Activated CD8-positive, alpha-beta T cell treated with anti-CD3 and anti-CD28 coated beads for 36 hours (primary cell): ENCODE measurements at regions not wholly inside any gene's neighbourhood (a gene's known extent, or its start where the extent isn't known, plus 50 kb on each side); places are given as distances from the start of the nearest gene placed in this dataset.

ENCODE experiments used
- ATAC-seq: fragments of 200-7000 bp; cut with Tn5 transposase; one replicate; pipeline ENCODE4 v1.10.0; 2021; ENCODE audit warnings: mild to moderate bottlenecking, moderate library complexity
- CTCF ChIA-PET: fragments of 350-600 bp; sonication (Branson Sonifier 250); formaldehyde crosslinking; loops from one replicate; lab custom pipeline; 2021; ENCODE audit warnings: antibody characterized with exemption; lab: Charles Lee
- POLR2A ChIA-PET: fragments of 350-600 bp; sonication (Branson Sonifier 250); formaldehyde crosslinking; loops from one replicate; lab custom pipeline; 2021; ENCODE audit warnings: antibody characterized with exemption; lab: Charles Lee
- DNase-seq: peaks from one replicate; pipeline ENCODE4 v3.0.0-alpha.2; 2020
- H3K27ac Mint-ChIP-seq: one replicate; pipeline ENCODE4 v1.8.0; 2021; ENCODE audit warnings: mild to moderate bottlenecking, mixed read lengths
- H3K27me3 Mint-ChIP-seq: one replicate; pipeline ENCODE4 v1.8.0; 2021; ENCODE audit warnings: mixed read lengths
- H3K36me3 Mint-ChIP-seq: one replicate; pipeline ENCODE4 v1.8.0; 2021; ENCODE audit warnings: low read depth, mixed read lengths
- H3K4me1 Mint-ChIP-seq: one replicate; pipeline ENCODE4 v1.8.0; 2021; ENCODE audit warnings: low read depth, mixed read lengths
- H3K4me3 Mint-ChIP-seq: one replicate; pipeline ENCODE4 v1.8.0; 2021; ENCODE audit warnings: mild to moderate bottlenecking, moderate library complexity, mixed read lengths
- H3K9me3 Mint-ChIP-seq: one replicate; pipeline ENCODE4 v1.8.0; 2021; ENCODE audit warnings: mixed read lengths
- intact Hi-C: fragments of 100-400 bp; cut with micrococcal nuclease; formaldehyde crosslinking; loops from one replicate; pipeline ENCODE4 v1.10.0; 2022
- TF ChIP-seq, protein P1 (sequence below): fragments of 200-600 bp; IDR thresholded peaks from one replicate; pipeline ENCODE4 v1.8.0; 2022; ENCODE audit warnings: antibody characterized with exemption, mild to moderate bottlenecking

GRCh38 chr2:150282771-150283371 is 204.6 kb downstream of the RND3 start:
- intact Hi-C loops, result no loop called here
- Mint-ChIP-seq H3K4me1 (no peaks in the 10 kb centered on the region), H3K27ac (no peak overlapping the region), H3K36me3 (no peaks in the 10 kb centered on the region), H3K27me3 (no peaks in the 10 kb centered on the region), H3K4me3 (no peak overlapping the region), H3K9me3 (peaks cover 4% of the 10 kb centered on the region)
- TF ChIP-seq, protein P1, sequence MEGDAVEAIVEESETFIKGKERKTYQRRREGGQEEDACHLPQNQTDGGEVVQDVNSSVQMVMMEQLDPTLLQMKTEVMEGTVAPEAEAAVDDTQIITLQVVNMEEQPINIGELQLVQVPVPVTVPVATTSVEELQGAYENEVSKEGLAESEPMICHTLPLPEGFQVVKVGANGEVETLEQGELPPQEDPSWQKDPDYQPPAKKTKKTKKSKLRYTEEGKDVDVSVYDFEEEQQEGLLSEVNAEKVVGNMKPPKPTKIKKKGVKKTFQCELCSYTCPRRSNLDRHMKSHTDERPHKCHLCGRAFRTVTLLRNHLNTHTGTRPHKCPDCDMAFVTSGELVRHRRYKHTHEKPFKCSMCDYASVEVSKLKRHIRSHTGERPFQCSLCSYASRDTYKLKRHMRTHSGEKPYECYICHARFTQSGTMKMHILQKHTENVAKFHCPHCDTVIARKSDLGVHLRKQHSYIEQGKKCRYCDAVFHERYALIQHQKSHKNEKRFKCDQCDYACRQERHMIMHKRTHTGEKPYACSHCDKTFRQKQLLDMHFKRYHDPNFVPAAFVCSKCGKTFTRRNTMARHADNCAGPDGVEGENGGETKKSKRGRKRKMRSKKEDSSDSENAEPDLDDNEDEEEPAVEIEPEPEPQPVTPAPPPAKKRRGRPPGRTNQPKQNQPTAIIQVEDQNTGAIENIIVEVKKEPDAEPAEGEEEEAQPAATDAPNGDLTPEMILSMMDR, result no peak
- ATAC-seq (no peak), DNase-seq (no peak)
- CTCF ChIA-PET, result no interaction called here
- POLR2A ChIA-PET, result no interaction called here

- POLR2A ChIA-PET, result no interaction called here
- Mint-ChIP-seq H3K9me3 (peaks cover 4% of the 10 kb centered on the region), H3K27ac (no peak overlapping the region), H3K4me1 (no peaks in the 10 kb centered on the region), H3K4me3 (no peak overlapping the region), H3K27me3 (no peaks in the 10 kb centered on the region), H3K36me3 (no peaks in the 10 kb centered on the region)
- CTCF ChIA-PET, result no interaction called here
- no peak for ATAC-seq
- TF ChIP-seq, protein P1, result no peak
- no peak for DNase-seq
- intact Hi-C loops, result no loop called here
Observed at GRCh38 chr2:150282357-150282756, 205.1 kb downstream of the RND3 start.

GRCh38 chr2:150280231-150280630 is 207.2 kb downstream of the RND3 start:
- no peak for DNase-seq
- intact Hi-C loops, result no loop called here
- Mint-ChIP-seq H3K4me3 (no peak overlapping the region), H3K27ac (no peak overlapping the region), H3K27me3 (no peaks in the 10 kb centered on the region), H3K4me1 (no peaks in the 10 kb centered on the region), H3K9me3 (peaks cover 7% of the 10 kb centered on the region), H3K36me3 (no peaks in the 10 kb centered on the region)
- ChIA-PET CTCF (no interaction called here), POLR2A (no interaction called here)
- TF ChIP-seq, protein P1, result no peak
- ATAC-seq, result no peak

GRCh38 chr2:150279686-150280085 is 207.8 kb downstream of the RND3 start:
- Mint-ChIP-seq H3K9me3 (peaks cover 7% of the 10 kb centered on the region), H3K36me3 (no peaks in the 10 kb centered on the region), H3K4me1 (no peaks in the 10 kb centered on the region), H3K27ac (no peak overlapping the region), H3K27me3 (no peaks in the 10 kb centered on the region), H3K4me3 (no peak overlapping the region)
- ATAC-seq (no peak), DNase-seq (no peak)
- TF ChIP-seq, protein P1, result no peak
- intact Hi-C loops, result no loop called here
- POLR2A ChIA-PET, result no interaction called here
- CTCF ChIA-PET, result no interaction called here

DNA sequence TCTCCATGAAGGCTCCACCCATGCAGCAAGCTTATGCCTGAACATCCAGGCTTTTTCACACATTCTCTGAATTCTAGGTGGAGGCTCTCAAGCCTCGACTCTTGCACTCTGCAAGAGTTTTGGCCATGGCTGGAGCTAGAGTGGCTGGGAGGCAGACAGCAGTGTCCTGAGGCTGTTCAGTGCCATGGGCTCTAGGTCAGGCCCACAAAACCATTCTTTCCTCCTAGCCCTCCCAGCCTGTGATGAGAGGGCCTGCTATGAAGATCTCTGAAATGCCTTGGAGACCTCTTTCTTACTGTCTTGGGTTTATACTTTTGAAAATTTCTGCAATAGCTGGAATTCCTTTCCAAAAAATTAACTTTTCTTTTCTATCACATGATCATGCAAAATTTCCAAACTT is 210.7 kb downstream of the RND3 start:
- ChIA-PET CTCF (no interaction called here), POLR2A (no interaction called here)
- H3K4me1 Mint-ChIP-seq, result no peaks in the 10 kb centered on the region
- intact Hi-C loops, result no loop called here
- H3K27me3 Mint-ChIP-seq, result no peaks in the 10 kb centered on the region
- ATAC-seq (no peak), DNase-seq (no peak)
- peaks cover 7% of the 10 kb centered on the region for H3K9me3 Mint-ChIP-seq
- H3K4me3 Mint-ChIP-seq, result no peak overlapping the region
- TF ChIP-seq, protein P1, result no peak
- no peaks in the 10 kb centered on the region for H3K36me3 Mint-ChIP-seq
- no peak overlapping the region for H3K27ac Mint-ChIP-seq
